GM12874 (cell line): ENCODE measurements at regions not wholly inside any gene's neighbourhood (a gene's known extent, or its start where the extent isn't known, plus 50 kb on each side); places are given as distances from the start of the nearest gene placed in this dataset.

Experiments used
- CTCF ChIP-seq: IDR thresholded peaks from 2 replicates; pipeline ENCODE4 v1.5.1; 2011; ENCODE audit warnings: low read depth, mild to moderate bottlenecking, control low read depth, low read length, moderate library complexity; ENCODE audit not compliant: insufficient read depth

- TF ChIP-seq CTCF: no peak
Observed at GRCh38 chr2:4873876-4874593, 818.1 kb upstream of the SOX11 start.

- TF ChIP-seq CTCF: no peak
Observed at GRCh38 chr2:4882421-4882820, 809.8 kb upstream of the SOX11 start.

GRCh38 chr2:4882941-4883340 is 809.2 kb upstream of the SOX11 start:
- no peak for TF ChIP-seq CTCF

- TF ChIP-seq CTCF: no peak
Observed at GRCh38 chr2:4883375-4883774, 808.8 kb upstream of the SOX11 start.

GRCh38 chr2:4884117-4884571 is 808.0 kb upstream of the SOX11 start:
- no peak for TF ChIP-seq CTCF

GRCh38 chr2:4891394-4891793 is 800.8 kb upstream of the SOX11 start:
- no peak for TF ChIP-seq CTCF

- TF ChIP-seq CTCF: no peak
Observed at GRCh38 chr2:4895371-4895770, 796.8 kb upstream of the SOX11 start.
